Activated CD8-positive, alpha-beta memory T cell treated with anti-CD3 and anti-CD28 coated beads for 4 hours (primary cell): ENCODE measurements at regions not wholly inside any gene's neighbourhood (a gene's known extent, or its start where the extent isn't known, plus 50 kb on each side); places are given as distances from the start of the nearest gene placed in this dataset.

Experiments used
- DNase-seq, 2 donors: peaks; one replicate each; pipeline ENCODE4 v3.0.0-alpha.2; 2020; ENCODE audit warnings: low read depth in 2 of 2

- no peak for DNase-seq
These were observed 462.0 kb downstream of the HS3ST3B1 start for GRCh38 chr17:14762736-14763479.

- no peak for DNase-seq
These were observed 460.0 kb downstream of the HS3ST3B1 start for GRCh38 chr17:14760719-14761411.

GRCh38 chr17:14760212-14760611, 459.3 kb downstream of the HS3ST3B1 start:
- no peak for DNase-seq

- DNase-seq: no peak
These were observed 458.4 kb downstream of the HS3ST3B1 start for GRCh38 chr17:14759325-14759724.

- DNase-seq: no peak
These were observed 455.6 kb downstream of the HS3ST3B1 start for GRCh38 chr17:14756479-14756878.

- no peak for DNase-seq
These were observed 454.1 kb downstream of the HS3ST3B1 start for GRCh38 chr17:14755002-14755401.

- no peak for DNase-seq
These were observed 452.5 kb downstream of the HS3ST3B1 start for GRCh38 chr17:14753383-14753782.

GRCh38 chr17:14752011-14752410, 451.1 kb downstream of the HS3ST3B1 start:
- DNase-seq: no peak

- DNase-seq: no peak
These were observed 450.0 kb downstream of the HS3ST3B1 start for GRCh38 chr17:14750866-14751265.

GRCh38 chr17:14749269-14749668, 448.4 kb downstream of the HS3ST3B1 start:
- DNase-seq: no peak

GRCh38 chr17:14748036-14748710, 447.3 kb downstream of the HS3ST3B1 start:
- DNase-seq: no peak

- DNase-seq: no peak
These were observed 446.7 kb downstream of the HS3ST3B1 start for GRCh38 chr17:14747603-14747950.

- no peak for DNase-seq
These were observed 446.1 kb downstream of the HS3ST3B1 start for GRCh38 chr17:14746822-14747602.

GRCh38 chr17:14745541-14745940, 444.7 kb downstream of the HS3ST3B1 start:
- no peak for DNase-seq

GRCh38 chr17:14744761-14745473, 444.0 kb downstream of the HS3ST3B1 start:
- DNase-seq: no peak

GRCh38 chr17:14741491-14741890, 440.6 kb downstream of the HS3ST3B1 start:
- DNase-seq: no peak

GRCh38 chr17:14739656-14740431, 439.0 kb downstream of the HS3ST3B1 start:
- DNase-seq: no peak

- DNase-seq: no peak
These were observed 437.7 kb downstream of the HS3ST3B1 start for GRCh38 chr17:14738652-14738988.

GRCh38 chr17:14737984-14738651, 437.2 kb downstream of the HS3ST3B1 start:
- DNase-seq: no peak

- no peak for DNase-seq
These were observed 435.8 kb downstream of the HS3ST3B1 start for GRCh38 chr17:14736631-14737030.
